Peyer's patch (tissue), 4 donors: ENCODE measurements at regions not wholly inside any gene's neighbourhood (a gene's known extent, or its start where the extent isn't known, plus 50 kb on each side); places are given as distances from the start of the nearest gene placed in this dataset.
"Not testable (repeated sequence)": the region's sequence is repeated elsewhere in the genome, so short reads cannot be mapped to it uniquely, and the experiment has no call there.

Experiments
- DNase-seq, 3 donors: peaks; one replicate each; pipeline ENCODE4 v3.0.0-alpha.2; 2017 to 2019
- H3K27ac ChIP-seq, 4 donors: fragments of 200-600 bp; sonication (generic); one replicate each; pipeline ENCODE4 v1.5.1; 2016 to 2019
- H3K27me3 ChIP-seq, 2 donors: fragments of 200-600 bp; sonication (generic); one replicate each; pipeline ENCODE4 v1.5.1; 2019
- H3K36me3 ChIP-seq, 3 donors: fragments of 200-600 bp; sonication (generic); one replicate each; pipeline ENCODE4 v1.5.1; 2016 to 2019
- H3K4me1 ChIP-seq, 4 donors: fragments of 200-600 bp; sonication (generic); one replicate each; pipeline ENCODE4 v1.5.1; 2016 to 2019
- H3K4me3 ChIP-seq, 4 donors: fragments of 200-600 bp; sonication (generic); 1 replicate in 3 of 4; 2 replicates in 1 of 4; pipeline ENCODE4 v1.5.1; 2016 to 2019; ENCODE audit warnings: mild to moderate bottlenecking in 1 of 4
- H3K9me3 ChIP-seq, 4 donors: fragments of 200-600 bp; sonication (generic); one replicate each; pipeline ENCODE4 v1.5.1; 2016 to 2019; ENCODE audit warnings: mild to moderate bottlenecking in 1 of 4
- CTCF ChIP-seq, 6 experiments: fragments of 450-650 bp in 4 of 6; fragments of 200-600 bp in 2 of 6; sonication (generic) in 1 of 6; IDR thresholded peaks; one replicate each; pipeline ENCODE4 v1.5.1; 2017 to 2019; ENCODE audit warnings: antibody characterized with exemption in 6 of 6, mild to moderate bottlenecking in 3 of 6, moderate library complexity in 1 of 6
- POLR2A ChIP-seq, 2 donors: fragments of 450-650 bp; IDR thresholded peaks; one replicate each; pipeline ENCODE4 v1.5.1; 2017; ENCODE audit warnings: antibody characterized with exemption in 2 of 2, mild to moderate bottlenecking in 2 of 2, moderate library complexity in 2 of 2

DNA sequence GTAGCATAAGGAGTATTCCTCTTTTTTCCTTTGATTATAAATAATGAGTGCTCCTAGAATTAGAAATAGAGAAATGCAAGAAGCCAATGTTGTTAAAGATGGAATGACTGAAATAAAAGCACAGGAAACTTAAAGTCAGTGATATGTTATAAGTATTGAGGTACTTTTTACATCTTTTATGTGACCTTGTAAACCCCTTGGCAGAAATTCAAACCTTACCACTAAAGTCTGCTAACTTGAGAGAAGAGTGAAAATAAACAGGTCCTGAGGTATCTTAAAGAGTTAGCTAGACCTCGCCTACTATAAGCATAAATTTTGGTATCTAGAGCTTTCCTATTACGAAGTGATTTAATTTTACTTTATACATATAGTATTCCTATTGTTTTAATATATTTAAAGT, 188.2 kb downstream of the DKK1 start:
- Histone ChIP-seq H3K27me3 (no peaks in the 10 kb centered on the region), H3K4me1 (no peaks in the 10 kb centered on the region), H3K4me3 (no peak overlapping the region), H3K36me3 (no peaks in the 10 kb centered on the region), H3K27ac (no peak overlapping the region), H3K9me3 (no peaks in the 10 kb centered on the region)
- TF ChIP-seq POLR2A (IDR thresholded peaks at IDR 0.05) (no peak), CTCF (IDR thresholded peaks at IDR 0.05) (no peak)
- no peak for DNase-seq

DNA sequence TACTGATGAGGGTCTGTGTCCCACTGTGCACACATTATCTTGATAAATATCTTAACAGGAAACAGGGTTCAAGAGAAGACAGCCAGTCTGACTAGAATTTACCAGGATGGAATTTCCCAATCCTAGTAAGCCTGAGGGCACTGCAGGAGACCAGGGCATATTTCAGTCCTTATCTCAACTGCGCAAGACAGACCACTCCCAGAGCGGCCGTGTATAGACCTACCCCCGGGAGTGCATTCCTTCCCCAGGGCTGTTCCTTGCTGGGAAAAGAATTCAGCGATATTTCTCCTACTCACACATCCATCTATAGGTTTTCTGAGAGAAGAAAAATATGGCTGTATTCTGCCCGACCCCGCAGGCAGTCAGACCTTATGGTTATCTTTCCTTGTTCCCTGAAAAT, 191.3 kb downstream of the DKK1 start:
- H3K9me3 ChIP-seq, H3K4me3 ChIP-seq, H3K36me3 ChIP-seq, DNase-seq, H3K27me3 ChIP-seq, H3K4me1 ChIP-seq, H3K27ac ChIP-seq: not testable (repeated sequence)

DNA sequence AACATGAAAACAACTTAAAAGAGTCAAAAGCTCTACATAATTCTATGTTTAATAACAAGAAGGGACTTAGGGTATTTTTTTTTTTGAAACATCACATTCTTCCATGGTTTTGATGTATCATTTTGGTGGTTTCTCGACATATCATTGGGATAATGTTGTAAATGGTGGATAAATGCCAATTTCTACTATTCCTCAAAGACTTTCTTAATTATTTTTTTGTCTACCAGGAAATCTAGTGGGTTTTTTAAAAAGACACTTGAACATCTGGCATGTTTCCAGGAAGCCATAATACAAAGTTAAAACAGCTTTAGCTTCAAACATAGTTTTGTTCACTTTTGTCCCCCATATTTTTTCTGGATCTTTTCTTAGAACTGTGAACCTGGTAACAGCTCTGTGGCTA, 200.4 kb downstream of the DKK1 start:
- TF ChIP-seq CTCF (IDR thresholded peaks at IDR 0.05) = no peak
- no peak for TF ChIP-seq POLR2A (IDR thresholded peaks at IDR 0.05)
- Histone ChIP-seq H3K9me3 (no peaks in the 10 kb centered on the region), H3K36me3 (no peaks in the 10 kb centered on the region), H3K27me3 (no peaks in the 10 kb centered on the region), H3K4me1 (no peaks in the 10 kb centered on the region), H3K4me3 (no peak overlapping the region), H3K27ac (no peak overlapping the region)
- no peak for DNase-seq

DNA sequence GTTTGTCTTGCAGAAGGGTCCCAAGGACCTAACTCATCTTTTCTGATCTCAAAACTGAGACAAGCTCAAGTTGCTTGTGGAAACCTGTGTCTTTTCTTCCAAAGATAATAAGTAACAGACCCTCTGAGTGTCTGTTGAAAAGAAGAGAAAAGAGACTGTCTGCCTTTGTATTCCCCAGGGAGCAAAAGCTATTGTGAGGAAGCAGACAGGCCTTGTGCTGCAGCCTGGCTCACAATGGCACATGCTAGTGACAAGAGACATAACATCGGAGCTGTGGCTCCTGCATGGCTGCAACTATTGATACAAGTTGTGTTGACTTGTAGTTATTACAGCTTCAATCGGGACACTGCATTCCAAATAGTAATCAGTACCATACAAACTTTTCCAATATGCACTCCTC, 202.9 kb downstream of the DKK1 start:
- Histone ChIP-seq H3K4me3 (no peak overlapping the region), H3K9me3 (no peaks in the 10 kb centered on the region), H3K4me1 (no peaks in the 10 kb centered on the region), H3K27me3 (no peaks in the 10 kb centered on the region), H3K36me3 (no peaks in the 10 kb centered on the region), H3K27ac (no peak overlapping the region)
- DNase-seq = no peak
- no peak for TF ChIP-seq POLR2A (IDR thresholded peaks at IDR 0.05)
- TF ChIP-seq CTCF (IDR thresholded peaks at IDR 0.05) = no peak

- H3K4me3 ChIP-seq = no peak overlapping the region
- H3K4me1 ChIP-seq = no peaks in the 10 kb centered on the region
- no peak overlapping the region for H3K27ac ChIP-seq
- no peaks in the 10 kb centered on the region for H3K27me3 ChIP-seq
- DNase-seq = no peak
- H3K9me3 ChIP-seq = no peaks in the 10 kb centered on the region
- no peaks in the 10 kb centered on the region for H3K36me3 ChIP-seq
- TF ChIP-seq POLR2A (IDR thresholded peaks at IDR 0.05) (no peak), CTCF (IDR thresholded peaks at IDR 0.05) (no peak)
Measured at GRCh38 chr10:52523696-52524095, 209.6 kb downstream of the DKK1 start.

DNA sequence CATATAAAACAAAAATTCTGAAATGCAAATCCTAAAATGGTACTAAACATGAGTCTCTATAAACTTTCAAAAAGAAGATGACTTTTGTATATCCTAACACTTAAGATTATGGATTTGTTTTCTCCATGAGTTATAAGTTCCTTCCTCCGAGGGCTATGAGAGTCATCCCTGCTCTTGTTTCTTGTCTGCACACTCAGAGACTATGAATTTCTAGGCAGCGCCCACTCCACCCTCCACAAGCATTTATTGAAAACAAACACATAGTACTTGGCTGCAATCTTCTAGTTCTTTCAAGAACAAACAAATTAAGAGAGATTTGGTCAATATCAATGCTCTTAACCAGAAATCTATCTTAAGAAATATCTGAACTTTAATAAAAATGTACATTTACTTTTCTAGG, 211.7 kb downstream of the DKK1 start:
- no peak overlapping the region for H3K4me3 ChIP-seq
- no peak for TF ChIP-seq POLR2A (IDR thresholded peaks at IDR 0.05)
- no peak for TF ChIP-seq CTCF (IDR thresholded peaks at IDR 0.05)
- no peaks in the 10 kb centered on the region for H3K4me1 ChIP-seq
- no peak for DNase-seq
- no peaks in the 10 kb centered on the region for H3K9me3 ChIP-seq
- H3K27ac ChIP-seq = no peak overlapping the region
- H3K36me3 ChIP-seq = no peaks in the 10 kb centered on the region
- H3K27me3 ChIP-seq = no peaks in the 10 kb centered on the region
